CD4-positive, alpha-beta T cell treated with Interleukin-2 at 100 ng/mL for 4 hours (primary cell): ENCODE measurements at regions not wholly inside any gene's neighbourhood (a gene's known extent, or its start where the extent isn't known, plus 50 kb on each side); places are given as distances from the start of the nearest gene placed in this dataset.
"Not testable (repeated sequence)": the region's sequence is repeated elsewhere in the genome, so short reads cannot be mapped to it uniquely, and the experiment has no call there.

Experiments
- DNase-seq: peaks from one replicate; pipeline ENCODE4 v3.0.0-alpha.2; 2020; ENCODE audit warnings: low spot score

GRCh38 chr6:168938546-168938945 lies 315.1 kb downstream of the THBS2 start:
- DNase-seq = no peak

DNA sequence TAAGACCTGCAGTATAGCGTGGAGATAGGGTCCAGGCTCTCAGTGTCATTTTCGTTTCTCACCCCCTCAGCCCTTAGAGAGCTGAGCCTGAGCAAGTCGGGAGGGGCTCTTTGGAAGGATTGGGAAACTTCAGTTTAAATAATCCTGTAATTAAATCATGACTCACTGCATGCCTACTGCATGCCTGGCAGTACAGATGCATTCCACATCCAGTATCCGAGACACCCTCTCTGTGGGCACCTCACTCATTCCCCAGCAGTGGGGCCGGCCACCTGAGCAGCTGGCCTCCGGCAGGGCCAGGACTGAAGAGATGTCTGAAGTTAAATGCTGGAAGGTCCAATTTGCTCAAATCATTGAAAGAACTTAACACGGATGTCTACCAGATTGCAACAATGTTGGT lies 316.6 kb downstream of the THBS2 start:
- DNase-seq = no peak

DNA sequence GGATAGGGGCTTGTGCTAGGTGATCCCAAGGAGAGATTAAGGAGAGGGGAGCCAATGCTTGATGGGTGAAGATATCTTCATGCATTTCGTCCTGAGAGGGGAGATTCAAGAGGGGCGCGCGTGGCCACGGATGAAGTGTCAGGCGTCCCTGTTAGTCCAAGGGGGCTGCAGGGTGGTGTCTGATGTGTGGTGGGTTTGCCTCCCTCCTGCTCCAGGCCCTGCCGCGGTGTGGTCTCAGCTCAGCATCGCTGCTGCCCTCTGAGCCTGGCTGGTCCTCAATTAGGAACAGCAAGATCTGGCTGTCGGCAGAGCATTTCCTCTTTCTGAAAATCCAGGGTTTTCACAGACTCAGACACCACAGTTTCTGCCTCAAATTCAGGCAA lies 318.0 kb downstream of the THBS2 start:
- no peak for DNase-seq

- DNase-seq = no peak
Measured at GRCh38 chr6:168934660-168935627, 318.7 kb downstream of the THBS2 start.

DNA sequence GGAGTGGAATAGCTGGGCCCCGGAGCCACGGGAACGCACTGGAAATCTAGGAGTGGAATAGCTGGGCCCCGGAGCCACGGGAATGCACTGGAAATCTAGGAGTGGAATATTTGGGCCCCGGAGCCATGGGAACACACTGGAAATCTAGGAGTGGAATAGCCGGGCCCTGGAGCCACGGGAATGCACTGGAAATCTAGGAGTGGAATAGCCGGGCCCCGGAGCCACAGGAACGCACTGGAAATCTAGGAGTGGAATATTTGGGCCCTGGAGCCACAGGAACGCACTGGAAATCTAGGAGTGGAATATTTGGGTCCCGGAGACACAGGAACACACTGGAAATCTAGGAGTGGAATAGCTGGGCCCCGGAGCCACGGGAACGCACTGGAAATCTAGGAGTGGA lies 321.5 kb downstream of the THBS2 start:
- DNase-seq = not testable (repeated sequence)

DNA sequence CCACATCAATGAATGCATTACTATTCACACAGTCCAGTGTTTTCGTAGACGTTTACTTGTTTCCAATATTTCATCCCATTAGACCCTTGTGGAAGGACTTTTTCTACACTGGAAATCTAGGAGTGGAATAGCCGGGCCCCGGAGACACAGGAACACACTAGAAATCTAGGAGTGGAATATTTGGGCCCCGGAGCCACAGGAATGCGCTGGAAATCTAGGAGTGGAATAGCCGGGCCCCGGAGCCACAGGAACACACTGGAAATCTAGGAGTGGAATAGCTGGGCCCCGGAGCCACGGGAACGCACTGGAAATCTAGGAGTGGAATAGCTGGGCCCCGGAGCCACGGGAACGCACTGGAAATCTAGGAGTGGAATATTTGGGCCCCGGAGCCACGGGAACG lies 322.6 kb downstream of the THBS2 start:
- not testable (repeated sequence) for DNase-seq

GRCh38 chr6:168929871-168930450 lies 323.7 kb downstream of the THBS2 start:
- no peak for DNase-seq

- no peak for DNase-seq
Measured at GRCh38 chr6:168928012-168928411, 325.6 kb downstream of the THBS2 start.

GRCh38 chr6:168927026-168927425 lies 326.6 kb downstream of the THBS2 start:
- DNase-seq = no peak

GRCh38 chr6:168926306-168926705 lies 327.3 kb downstream of the THBS2 start:
- no peak for DNase-seq

DNA sequence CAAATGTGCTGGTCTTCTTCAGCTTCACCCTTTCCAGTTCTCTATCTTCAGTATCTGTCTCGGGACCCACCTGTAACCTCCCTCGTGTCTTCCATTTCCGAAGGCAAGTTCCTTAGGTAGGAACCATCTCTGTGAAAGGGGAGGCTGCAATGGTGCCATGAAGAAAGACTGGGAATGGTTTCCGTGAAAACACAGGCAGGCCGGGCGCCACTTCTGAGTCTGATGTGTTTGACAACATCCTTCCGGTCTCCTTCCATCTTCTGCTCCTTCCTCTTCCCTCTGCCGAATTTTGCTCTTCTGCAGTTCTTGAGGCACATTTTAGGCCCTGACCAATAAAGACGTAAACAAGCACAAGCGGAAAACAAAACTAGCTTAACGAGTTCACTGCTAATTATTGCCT lies 328.0 kb downstream of the THBS2 start:
- DNase-seq = no peak

- DNase-seq = no peak
Measured at GRCh38 chr6:168923171-168923570, 330.5 kb downstream of the THBS2 start.

- DNase-seq = no peak
Measured at GRCh38 chr6:168922436-168922835, 331.2 kb downstream of the THBS2 start.

GRCh38 chr6:168920289-168920688 lies 333.4 kb downstream of the THBS2 start:
- no peak for DNase-seq

DNA sequence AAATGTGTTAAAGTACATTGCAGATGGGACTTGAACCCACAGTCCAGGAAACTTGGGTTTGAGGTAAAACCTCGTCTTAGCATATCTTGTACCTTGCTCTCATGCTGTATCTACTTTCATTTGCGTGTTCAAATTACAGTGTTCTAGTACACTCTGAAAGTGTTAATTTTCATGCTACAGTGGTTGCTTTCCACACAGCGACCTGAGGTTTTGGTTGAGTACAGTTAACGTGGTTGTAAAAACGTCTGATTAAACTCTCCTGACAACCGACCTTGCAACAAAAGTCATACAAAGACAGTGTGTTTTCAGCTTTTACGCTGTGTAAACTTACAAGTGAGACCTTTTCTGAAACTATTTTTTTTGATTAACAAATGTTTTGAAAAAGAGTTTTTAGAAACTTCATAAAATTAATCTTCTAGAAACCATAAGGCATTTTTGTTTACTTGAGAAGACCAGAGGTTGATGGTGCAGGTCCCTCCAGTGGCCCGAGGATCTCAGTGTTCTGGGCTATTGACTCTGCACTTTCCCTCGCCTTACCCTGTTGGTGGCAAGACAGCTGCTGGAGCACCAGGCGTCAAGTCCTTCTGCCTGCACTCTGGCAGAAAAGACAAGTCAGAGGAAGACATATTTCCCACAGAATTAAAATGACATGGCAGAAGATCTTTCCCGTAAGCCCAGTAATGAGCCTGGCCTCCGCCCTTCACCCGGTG lies 334.0 kb downstream of the THBS2 start:
- no peak for DNase-seq

DNA sequence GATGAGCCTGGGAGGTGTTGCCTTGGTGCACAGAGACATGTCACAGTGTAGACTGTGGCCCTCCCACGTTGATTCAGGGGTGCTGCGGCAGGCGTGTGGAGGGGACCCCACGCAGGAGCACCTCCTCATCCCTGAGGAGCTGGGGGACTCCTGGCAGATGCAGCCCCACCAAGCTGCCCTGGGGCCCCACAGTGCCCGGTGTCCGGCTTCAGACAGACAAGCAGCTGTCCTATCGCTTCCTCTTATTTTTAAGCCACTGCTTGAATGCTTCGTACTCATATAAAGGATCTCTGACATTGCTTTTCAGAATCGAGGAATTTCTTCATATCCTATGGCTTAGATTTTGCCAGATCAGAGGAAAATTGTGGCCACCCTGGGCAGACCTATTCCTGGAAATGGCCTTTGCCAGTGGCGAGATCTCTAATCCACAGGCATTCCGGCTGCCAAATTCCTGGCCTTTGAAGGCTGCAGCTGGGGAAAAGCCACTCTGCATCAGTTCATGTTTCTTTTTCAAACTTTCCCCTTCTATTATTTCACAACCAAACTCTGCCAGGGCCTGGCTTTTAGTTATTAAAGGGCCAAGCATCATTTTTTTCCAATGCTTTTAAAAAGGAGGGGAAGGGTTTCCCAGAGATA lies 337.0 kb downstream of the THBS2 start:
- DNase-seq = no peak

DNA sequence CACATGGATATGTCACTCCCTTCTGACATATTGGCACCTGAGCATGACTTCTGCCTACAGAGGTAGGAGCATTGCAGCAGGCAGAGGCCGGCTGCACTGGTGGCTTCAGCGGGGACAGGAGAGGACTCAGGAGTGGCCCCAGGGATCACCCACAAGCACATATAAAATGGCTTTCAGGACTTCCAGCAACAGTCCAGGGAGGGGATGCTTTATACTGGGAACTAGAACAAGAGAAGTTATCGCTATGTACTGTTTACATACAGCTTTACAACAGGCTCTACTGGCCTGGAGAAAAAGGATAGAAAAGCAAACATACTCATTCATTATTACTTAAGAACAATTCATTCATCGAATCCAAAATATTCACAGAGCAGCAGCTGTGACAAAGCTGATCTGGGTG lies 337.8 kb downstream of the THBS2 start:
- no peak for DNase-seq

- DNase-seq = no peak
Measured at GRCh38 chr6:168915242-168915641, 338.4 kb downstream of the THBS2 start.

DNA sequence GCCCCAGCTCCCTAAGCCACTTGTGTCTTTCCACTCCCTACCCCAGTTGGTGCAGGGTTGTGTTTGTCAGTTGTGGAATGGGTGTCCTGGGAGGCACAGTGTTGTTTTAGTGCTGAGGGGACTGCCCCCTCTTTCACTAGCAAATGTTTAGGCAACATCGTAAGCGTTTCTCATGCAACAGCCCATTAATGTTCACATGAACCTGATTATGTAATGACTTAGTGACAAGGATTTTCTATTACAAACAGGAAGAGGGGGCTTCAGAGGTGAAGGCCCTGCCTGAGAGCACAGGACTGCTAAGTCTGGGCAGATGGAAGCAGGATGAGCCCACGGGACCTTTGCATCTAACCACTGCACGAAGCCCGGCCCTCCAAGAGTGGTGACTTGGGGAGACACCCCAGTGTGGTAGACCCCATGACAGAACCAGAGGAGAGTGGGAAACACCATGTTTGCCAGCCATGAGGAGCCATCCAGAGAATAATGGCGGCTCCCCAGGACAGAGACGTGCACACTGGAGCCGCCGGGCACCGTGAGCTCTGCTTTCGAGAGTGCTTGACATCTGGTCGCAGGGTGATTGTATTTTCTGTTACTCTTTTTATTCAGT lies 339.7 kb downstream of the THBS2 start:
- no peak for DNase-seq

- not testable (repeated sequence) for DNase-seq
Measured at GRCh38 chr6:168913231-168913865, 340.3 kb downstream of the THBS2 start.

DNA sequence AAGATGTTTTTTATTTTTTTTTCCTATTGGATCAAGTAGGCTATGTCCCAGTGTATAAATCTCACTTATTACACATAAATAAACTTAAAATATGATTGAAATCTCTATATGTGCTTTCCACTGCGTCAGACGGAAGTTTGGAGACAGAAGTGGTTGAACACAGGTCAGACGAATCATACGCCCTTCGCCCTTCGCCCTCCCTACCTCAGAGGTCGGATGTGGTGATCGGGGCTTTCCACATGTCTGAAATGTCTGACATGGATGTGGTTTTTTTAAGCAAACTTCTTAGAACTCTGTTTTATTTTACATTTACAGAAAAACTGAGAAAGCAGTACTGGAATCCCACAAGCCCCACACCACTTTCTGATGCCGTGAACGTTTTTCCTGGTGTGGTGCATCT lies 344.4 kb downstream of the THBS2 start:
- DNase-seq = no peak

- no peak for DNase-seq
Measured at GRCh38 chr6:168908887-168909286, 344.8 kb downstream of the THBS2 start.
